ENCODE measurements at regions not wholly inside any gene's neighbourhood (a gene's known extent, or its start where the extent isn't known, plus 50 kb on each side); places are given as distances from the start of the nearest gene placed in this dataset.
"Not testable (repeated sequence)": the region's sequence is repeated elsewhere in the genome, so short reads cannot be mapped to it uniquely, and the experiment has no call there.

- Histone ChIP-seq H3K4me3 (ENCODE audit: control insufficient read depth in 2 of 3, extremely low read depth in 1 of 3, insufficient read depth in 2 of 3, low read depth in 1 of 3, low read length in 3 of 3) (no peak overlapping the region), H3K36me3 (ENCODE audit: control insufficient read depth in 2 of 2, extremely low read depth in 1 of 2, insufficient read depth in 2 of 2, low read length in 2 of 2) (no peaks in the 10 kb centered on the region), H3K79me2 (ENCODE audit: control insufficient read depth, insufficient read depth, low read length) (no peaks in the 10 kb centered on the region), H3K9me3 (ENCODE audit: control insufficient read depth, low read depth, low read length) (no peaks in the 10 kb centered on the region), H2AFZ (ENCODE audit: control insufficient read depth, low read length) (no peak overlapping the region), H3K4me1 (ENCODE audit: control insufficient read depth, extremely low read depth, insufficient read depth, low read length) (no peaks in the 10 kb centered on the region), H3K9me1 (ENCODE audit: control insufficient read depth, extremely low read depth, insufficient read depth, low read length) (no peaks in the 10 kb centered on the region), H3K27me3 (ENCODE audit: control insufficient read depth, extremely low read depth, insufficient read depth, low read length) (no peaks in the 10 kb centered on the region), H3K27ac (ENCODE audit: control insufficient read depth, insufficient read depth, low read length) (no peak overlapping the region), H4K20me1 (ENCODE audit: control insufficient read depth, extremely low read depth, insufficient read depth, low read length) (no peaks in the 10 kb centered on the region), H3K4me2 (ENCODE audit: control insufficient read depth, extremely low read depth, insufficient read depth, low read depth, low read length) (no peak overlapping the region), H3K9ac (ENCODE audit: control insufficient read depth, extremely low read depth, insufficient read depth, low read length) (no peak overlapping the region)
- no peak for TF ChIP-seq EZH2 (IDR thresholded peaks at IDR 0.05; ENCODE audit: low read length)
- TF ChIP-seq CTCF (optimal IDR thresholded peaks at IDR 0.05 in 1 of 3, IDR thresholded peaks at IDR 0.05 in 1 of 3, conservative IDR thresholded peaks at IDR 0.05 in 1 of 3; ENCODE audit: extremely low read depth in 1 of 3, insufficient read depth in 2 of 3, low read length in 3 of 3): no peak
- dilution Hi-C loops (cut with MboI; ENCODE audit: extremely low pct_ligation_motif_present, low sequenced_read_pairs): no loop called here
- DNase-seq (ENCODE audit: low read depth, low spot score) (no peak), FAIRE-seq (no peak)
These were observed 64.3 kb upstream of the SHANK2 start for GRCh38 chr11:71316701-71317100.

DNA sequence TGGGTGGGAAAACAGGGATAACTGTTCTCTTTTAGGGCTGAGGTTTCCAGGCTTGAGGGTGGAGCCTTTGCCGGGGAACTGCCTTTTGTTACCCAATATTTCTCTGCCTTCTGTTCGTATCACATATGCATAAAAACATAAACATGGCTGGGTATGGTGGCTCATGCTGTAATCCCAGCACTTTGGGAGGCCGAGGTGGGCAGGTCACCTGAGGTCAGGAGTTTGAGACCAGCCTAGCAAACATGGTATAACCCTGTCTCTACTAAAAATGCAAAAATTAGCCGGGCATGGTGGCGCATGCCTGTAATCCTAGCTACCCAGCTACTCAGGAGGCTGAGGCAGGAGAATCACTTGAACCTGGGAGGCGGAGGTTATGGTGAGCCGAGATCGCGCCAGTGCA is 60.2 kb upstream of the SHANK2 start:
- dilution Hi-C loops (cut with MboI; ENCODE audit: extremely low pct_ligation_motif_present, low sequenced_read_pairs); H2AFZ ChIP-seq (ENCODE audit: control insufficient read depth, low read length); H3K79me2 ChIP-seq (ENCODE audit: control insufficient read depth, insufficient read depth, low read length); H3K4me3 ChIP-seq (ENCODE audit: control insufficient read depth in 2 of 3, extremely low read depth in 1 of 3, insufficient read depth in 2 of 3, low read depth in 1 of 3, low read length in 3 of 3); H3K27ac ChIP-seq (ENCODE audit: control insufficient read depth, insufficient read depth, low read length); H4K20me1 ChIP-seq (ENCODE audit: control insufficient read depth, extremely low read depth, insufficient read depth, low read length); H3K36me3 ChIP-seq (ENCODE audit: control insufficient read depth in 2 of 2, extremely low read depth in 1 of 2, insufficient read depth in 2 of 2, low read length in 2 of 2); H3K9ac ChIP-seq (ENCODE audit: control insufficient read depth, extremely low read depth, insufficient read depth, low read length); H3K9me1 ChIP-seq (ENCODE audit: control insufficient read depth, extremely low read depth, insufficient read depth, low read length); H3K9me3 ChIP-seq (ENCODE audit: control insufficient read depth, low read depth, low read length); H3K4me1 ChIP-seq (ENCODE audit: control insufficient read depth, extremely low read depth, insufficient read depth, low read length); H3K4me2 ChIP-seq (ENCODE audit: control insufficient read depth, extremely low read depth, insufficient read depth, low read depth, low read length); FAIRE-seq; DNase-seq (ENCODE audit: low read depth, low spot score); H3K27me3 ChIP-seq (ENCODE audit: control insufficient read depth, extremely low read depth, insufficient read depth, low read length): not testable (repeated sequence)

GRCh38 chr11:71311928-71312510 is 59.6 kb upstream of the SHANK2 start:
- Histone ChIP-seq H3K9ac (ENCODE audit: control insufficient read depth, extremely low read depth, insufficient read depth, low read length) (no peak overlapping the region), H3K9me3 (ENCODE audit: control insufficient read depth, low read depth, low read length) (no peaks in the 10 kb centered on the region), H2AFZ (ENCODE audit: control insufficient read depth, low read length) (no peak overlapping the region), H3K27me3 (ENCODE audit: control insufficient read depth, extremely low read depth, insufficient read depth, low read length) (no peaks in the 10 kb centered on the region), H3K4me2 (ENCODE audit: control insufficient read depth, extremely low read depth, insufficient read depth, low read depth, low read length) (no peak overlapping the region), H3K4me3 (ENCODE audit: control insufficient read depth in 2 of 3, extremely low read depth in 1 of 3, insufficient read depth in 2 of 3, low read depth in 1 of 3, low read length in 3 of 3) (no peak overlapping the region), H3K4me1 (ENCODE audit: control insufficient read depth, extremely low read depth, insufficient read depth, low read length) (no peaks in the 10 kb centered on the region), H3K79me2 (ENCODE audit: control insufficient read depth, insufficient read depth, low read length) (no peaks in the 10 kb centered on the region), H4K20me1 (ENCODE audit: control insufficient read depth, extremely low read depth, insufficient read depth, low read length) (no peaks in the 10 kb centered on the region), H3K9me1 (ENCODE audit: control insufficient read depth, extremely low read depth, insufficient read depth, low read length) (no peaks in the 10 kb centered on the region), H3K36me3 (ENCODE audit: control insufficient read depth in 2 of 2, extremely low read depth in 1 of 2, insufficient read depth in 2 of 2, low read length in 2 of 2) (no peaks in the 10 kb centered on the region), H3K27ac (ENCODE audit: control insufficient read depth, insufficient read depth, low read length) (no peak overlapping the region)
- FAIRE-seq (no peak), DNase-seq (ENCODE audit: low read depth, low spot score) (no peak)
- dilution Hi-C loops (cut with MboI; ENCODE audit: extremely low pct_ligation_motif_present, low sequenced_read_pairs): no loop called here
- no peak for TF ChIP-seq CTCF (optimal IDR thresholded peaks at IDR 0.05 in 1 of 3, IDR thresholded peaks at IDR 0.05 in 1 of 3, conservative IDR thresholded peaks at IDR 0.05 in 1 of 3; ENCODE audit: extremely low read depth in 1 of 3, insufficient read depth in 2 of 3, low read length in 3 of 3)
